ENCODE measurements at regions not wholly inside any gene's neighbourhood (a gene's known extent, or its start where the extent isn't known, plus 50 kb on each side); places are given as distances from the start of the nearest gene placed in this dataset.

- no peak for DNase-seq (ENCODE audit: low read depth)
- no peak for TF ChIP-seq CTCF (IDR thresholded peaks at IDR 0.05; ENCODE audit: insufficient read depth, low read depth, low read length, missing control alignments)
- no peak overlapping the region for H3K4me3 ChIP-seq (ENCODE audit: low read length)
Measured at GRCh38 chr3:18743761-18744160, 318.6 kb upstream of the SATB1 start.

GRCh38 chr3:18740631-18741583 lies 315.8 kb upstream of the SATB1 start:
- DNase-seq (ENCODE audit: low read depth), result no peak
- H3K4me3 ChIP-seq (ENCODE audit: low read length), result no peak overlapping the region
- TF ChIP-seq CTCF (IDR thresholded peaks at IDR 0.05; ENCODE audit: insufficient read depth, low read depth, low read length, missing control alignments), result no peak

- H3K4me3 ChIP-seq (ENCODE audit: low read length), result no peak overlapping the region
- no peak for DNase-seq (ENCODE audit: low read depth)
- TF ChIP-seq CTCF (IDR thresholded peaks at IDR 0.05; ENCODE audit: insufficient read depth, low read depth, low read length, missing control alignments), result no peak
Measured at GRCh38 chr3:18739099-18739433, 313.9 kb upstream of the SATB1 start.

GRCh38 chr3:18738393-18739098 lies 313.4 kb upstream of the SATB1 start:
- no peak for DNase-seq (ENCODE audit: low read depth)
- no peak overlapping the region for H3K4me3 ChIP-seq (ENCODE audit: low read length)
- TF ChIP-seq CTCF (IDR thresholded peaks at IDR 0.05; ENCODE audit: insufficient read depth, low read depth, low read length, missing control alignments), result no peak

GRCh38 chr3:18735005-18735404 lies 309.9 kb upstream of the SATB1 start:
- no peak overlapping the region for H3K4me3 ChIP-seq (ENCODE audit: low read length)
- no peak for DNase-seq (ENCODE audit: low read depth)
- TF ChIP-seq CTCF (IDR thresholded peaks at IDR 0.05; ENCODE audit: insufficient read depth, low read depth, low read length, missing control alignments), result no peak

- no peak for DNase-seq (ENCODE audit: low read depth)
- H3K4me3 ChIP-seq (ENCODE audit: low read length), result no peak overlapping the region
- TF ChIP-seq CTCF (IDR thresholded peaks at IDR 0.05; ENCODE audit: insufficient read depth, low read depth, low read length, missing control alignments), result no peak
Measured at GRCh38 chr3:18734309-18734708, 309.2 kb upstream of the SATB1 start.

Data from epithelial cell of esophagus (primary cell).